ENCODE measurements at regions not wholly inside any gene's neighbourhood (a gene's known extent, or its start where the extent isn't known, plus 50 kb on each side); places are given as distances from the start of the nearest gene placed in this dataset.

DNA sequence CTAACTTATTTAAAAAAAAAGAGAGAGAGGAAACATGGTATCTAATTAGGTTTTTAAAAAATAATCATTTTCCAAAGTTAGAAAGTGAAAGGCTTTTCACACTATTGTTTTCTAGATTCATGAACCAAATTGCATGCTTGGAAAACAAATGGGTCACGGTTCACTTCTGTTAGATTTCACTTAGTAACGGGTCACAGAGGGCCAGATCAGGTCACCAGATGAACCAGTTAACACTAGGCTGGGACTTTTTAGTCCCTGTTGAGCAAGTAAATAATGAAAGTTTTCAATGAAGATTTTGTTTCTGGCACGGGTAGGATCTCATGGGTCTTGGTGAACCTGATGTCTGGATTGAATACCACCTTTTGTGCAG, 207.2 kb upstream of the RFX3 start:
- DNase-seq (ENCODE audit: insufficient read length, low spot score) (no peak), FAIRE-seq (no peak)
- no peak for TF ChIP-seq TAF1 (IDR thresholded peaks at IDR 0.05; ENCODE audit: low read depth, low read length)
- TF ChIP-seq PAX5 (IDR thresholded peaks at IDR 0.05; ENCODE audit: insufficient read depth, low read length, severe bottlenecking) = no peak
- no peak for TF ChIP-seq POU2F2 (IDR thresholded peaks at IDR 0.05; ENCODE audit: low read depth, low read length)
- no peak for TF ChIP-seq POLR2A (IDR thresholded peaks at IDR 0.05; ENCODE audit: low read depth, low read length)
- no peak for TF ChIP-seq SPI1 (IDR thresholded peaks at IDR 0.05; ENCODE audit: low read depth, low read length)

DNA sequence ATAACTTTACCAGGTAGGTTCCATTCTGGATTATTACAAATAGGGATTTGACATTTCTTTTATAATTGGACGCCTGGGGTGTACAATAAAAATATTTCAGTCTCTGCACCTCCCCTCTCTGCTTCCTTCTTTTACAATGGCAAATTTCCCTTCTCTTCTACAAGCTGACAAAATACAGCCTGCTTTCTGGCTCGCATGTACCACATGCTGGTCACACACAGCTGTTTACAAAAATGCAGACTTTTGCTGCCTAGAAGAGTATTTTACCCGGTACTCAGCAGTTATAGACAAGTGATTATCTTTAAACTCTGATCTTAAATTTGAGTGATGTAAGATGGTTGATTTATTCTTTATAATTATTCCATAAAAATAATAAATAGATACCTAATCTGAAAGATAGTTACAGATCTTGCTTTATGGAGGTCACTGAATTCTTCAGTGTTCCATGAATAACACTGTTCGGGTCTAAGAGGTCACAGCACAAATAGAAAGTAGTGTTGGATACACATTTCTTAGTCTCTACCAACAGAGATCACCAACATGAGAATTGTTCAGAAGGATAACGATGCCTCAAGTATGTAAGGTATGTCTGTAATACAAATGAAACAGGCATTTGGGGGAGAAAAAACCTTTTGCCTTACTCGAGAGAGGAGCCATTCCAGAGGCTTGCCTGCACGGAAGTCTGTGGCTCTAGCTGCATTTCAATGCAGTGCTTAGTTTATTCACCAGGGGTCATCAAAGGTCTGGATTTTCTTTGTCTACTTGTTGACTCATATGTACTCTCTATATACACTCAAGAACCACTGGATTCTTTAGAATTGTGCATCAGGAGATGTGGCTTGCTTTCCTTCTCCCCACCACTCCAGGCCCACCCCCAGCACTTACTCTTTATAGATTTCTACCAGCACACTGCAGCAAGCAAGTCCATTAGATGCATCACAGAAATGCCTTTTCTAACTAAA, 206.6 kb upstream of the RFX3 start:
- TF ChIP-seq PAX5 (IDR thresholded peaks at IDR 0.05; ENCODE audit: insufficient read depth, low read length, severe bottlenecking) (no peak), POLR2AphosphoS5 (IDR thresholded peaks at IDR 0.05; ENCODE audit: low read depth, low read length) (no peak), POU2F2 (IDR thresholded peaks at IDR 0.05; ENCODE audit: low read depth, low read length) (no peak), TAF1 (IDR thresholded peaks at IDR 0.05; ENCODE audit: low read depth, low read length) (no peak), SPI1 (IDR thresholded peaks at IDR 0.05; ENCODE audit: low read depth, low read length) (no peak), POLR2A (IDR thresholded peaks at IDR 0.05; ENCODE audit: low read depth, low read length) (no peak)
- peak; percentile 82 for FAIRE-seq
- DNase-seq (ENCODE audit: insufficient read length, low spot score) = peak; percentile 34

DNA sequence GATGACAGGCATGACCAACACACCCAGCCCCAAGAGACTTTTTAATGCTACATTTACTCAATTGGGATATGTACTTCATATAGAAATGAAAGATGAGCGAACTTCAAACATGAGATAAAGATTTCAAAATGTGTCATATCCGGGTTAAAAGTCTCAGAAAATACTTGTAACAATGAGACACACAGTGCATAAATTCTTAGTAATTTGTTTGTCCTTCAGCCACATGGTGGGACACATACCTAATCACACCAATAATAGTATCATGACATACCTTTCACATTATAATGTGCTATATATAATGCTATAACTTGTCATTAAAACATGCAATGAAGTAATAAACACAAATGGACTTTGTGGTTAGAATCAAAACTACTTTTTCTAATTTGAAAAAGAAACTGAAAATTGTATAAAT, 204.7 kb upstream of the RFX3 start:
- FAIRE-seq = no peak
- TF ChIP-seq SPI1 (IDR thresholded peaks at IDR 0.05; ENCODE audit: low read depth, low read length) (no peak), POLR2A (IDR thresholded peaks at IDR 0.05; ENCODE audit: low read depth, low read length) (no peak), POU2F2 (IDR thresholded peaks at IDR 0.05; ENCODE audit: low read depth, low read length) (no peak), POLR2AphosphoS5 (IDR thresholded peaks at IDR 0.05; ENCODE audit: low read depth, low read length) (no peak), PAX5 (IDR thresholded peaks at IDR 0.05; ENCODE audit: insufficient read depth, low read length, severe bottlenecking) (no peak), TAF1 (IDR thresholded peaks at IDR 0.05; ENCODE audit: low read depth, low read length) (no peak)
- DNase-seq (ENCODE audit: insufficient read length, low spot score) = no peak

DNA sequence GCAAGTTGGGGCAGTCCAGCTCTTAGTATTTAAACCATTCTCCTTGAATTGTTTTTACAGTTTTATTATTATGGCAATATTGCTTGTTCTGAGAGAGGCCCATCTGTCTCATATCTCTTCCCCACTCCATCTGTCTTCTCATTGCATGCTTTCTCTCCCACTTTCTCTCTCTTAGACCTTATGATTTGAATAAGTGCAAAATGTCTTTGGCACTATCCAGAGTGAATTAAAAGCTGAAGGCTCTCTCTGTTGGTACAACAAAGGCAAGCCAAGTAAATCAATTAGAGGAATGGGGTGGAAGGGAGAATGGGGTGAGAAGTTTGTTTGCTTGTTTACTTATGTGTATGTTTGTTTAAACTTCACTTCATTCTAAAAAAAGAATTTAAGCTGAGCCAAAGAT, 195.3 kb upstream of the RFX3 start:
- no peak for FAIRE-seq
- DNase-seq (ENCODE audit: insufficient read length, low spot score) = no peak
- TF ChIP-seq POU2F2 (IDR thresholded peaks at IDR 0.05; ENCODE audit: low read depth, low read length) (no peak), POLR2A (IDR thresholded peaks at IDR 0.05; ENCODE audit: low read depth, low read length) (no peak), PAX5 (IDR thresholded peaks at IDR 0.05; ENCODE audit: insufficient read depth, low read length, severe bottlenecking) (no peak), TAF1 (IDR thresholded peaks at IDR 0.05; ENCODE audit: low read depth, low read length) (no peak), POLR2AphosphoS5 (IDR thresholded peaks at IDR 0.05; ENCODE audit: low read depth, low read length) (no peak), SPI1 (IDR thresholded peaks at IDR 0.05; ENCODE audit: low read depth, low read length) (no peak)

DNA sequence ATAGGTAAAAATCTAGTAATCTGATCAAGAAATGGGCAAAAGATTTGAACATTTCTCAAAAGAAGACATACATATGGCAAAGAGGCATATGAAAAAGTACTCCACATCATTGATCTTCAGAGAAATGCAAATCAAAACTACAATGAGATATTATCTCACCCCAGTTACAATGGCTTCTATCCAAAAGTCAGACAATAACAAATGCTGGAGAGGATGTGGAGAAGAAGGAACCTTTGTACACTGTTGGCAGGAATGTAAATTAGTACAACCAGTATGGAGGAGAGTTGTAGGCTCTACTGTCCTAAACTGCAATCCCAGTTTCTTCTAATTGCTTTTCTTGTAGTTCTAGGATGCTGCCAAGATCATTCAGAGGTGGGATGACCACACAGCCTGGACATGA, 193.5 kb upstream of the RFX3 start:
- no peak for TF ChIP-seq PAX5 (IDR thresholded peaks at IDR 0.05; ENCODE audit: insufficient read depth, low read length, severe bottlenecking)
- TF ChIP-seq POLR2AphosphoS5 (IDR thresholded peaks at IDR 0.05; ENCODE audit: low read depth, low read length) = no peak
- TF ChIP-seq POLR2A (IDR thresholded peaks at IDR 0.05; ENCODE audit: low read depth, low read length) = no peak
- TF ChIP-seq POU2F2 (IDR thresholded peaks at IDR 0.05; ENCODE audit: low read depth, low read length) = no peak
- TF ChIP-seq SPI1 (IDR thresholded peaks at IDR 0.05; ENCODE audit: low read depth, low read length) = no peak
- TF ChIP-seq TAF1 (IDR thresholded peaks at IDR 0.05; ENCODE audit: low read depth, low read length) = no peak
- DNase-seq (ENCODE audit: insufficient read length, low spot score) (no peak), FAIRE-seq (no peak)

DNA sequence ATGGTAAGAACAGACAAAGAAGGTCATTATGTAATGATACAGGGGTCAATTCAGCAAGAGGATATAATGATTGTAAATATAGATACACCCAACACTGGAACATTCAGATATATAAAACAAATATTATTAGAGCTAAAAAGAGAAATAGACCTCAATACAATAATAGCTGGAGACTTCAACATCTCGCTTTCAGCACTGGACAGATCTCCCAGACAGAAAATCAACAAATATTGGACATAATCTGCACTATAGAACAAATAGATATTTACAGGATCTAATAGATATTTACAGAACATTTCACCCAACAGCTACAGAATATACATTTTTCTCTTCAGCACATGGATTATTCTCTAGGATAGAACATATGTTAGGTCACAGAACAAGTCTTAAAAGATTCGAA, 190.6 kb upstream of the RFX3 start:
- FAIRE-seq = no peak
- TF ChIP-seq TAF1 (IDR thresholded peaks at IDR 0.05; ENCODE audit: low read depth, low read length) (no peak), POLR2A (IDR thresholded peaks at IDR 0.05; ENCODE audit: low read depth, low read length) (no peak), POU2F2 (IDR thresholded peaks at IDR 0.05; ENCODE audit: low read depth, low read length) (no peak), POLR2AphosphoS5 (IDR thresholded peaks at IDR 0.05; ENCODE audit: low read depth, low read length) (no peak), SPI1 (IDR thresholded peaks at IDR 0.05; ENCODE audit: low read depth, low read length) (no peak), PAX5 (IDR thresholded peaks at IDR 0.05; ENCODE audit: insufficient read depth, low read length, severe bottlenecking) (no peak)
- DNase-seq (ENCODE audit: insufficient read length, low spot score) = no peak

DNA sequence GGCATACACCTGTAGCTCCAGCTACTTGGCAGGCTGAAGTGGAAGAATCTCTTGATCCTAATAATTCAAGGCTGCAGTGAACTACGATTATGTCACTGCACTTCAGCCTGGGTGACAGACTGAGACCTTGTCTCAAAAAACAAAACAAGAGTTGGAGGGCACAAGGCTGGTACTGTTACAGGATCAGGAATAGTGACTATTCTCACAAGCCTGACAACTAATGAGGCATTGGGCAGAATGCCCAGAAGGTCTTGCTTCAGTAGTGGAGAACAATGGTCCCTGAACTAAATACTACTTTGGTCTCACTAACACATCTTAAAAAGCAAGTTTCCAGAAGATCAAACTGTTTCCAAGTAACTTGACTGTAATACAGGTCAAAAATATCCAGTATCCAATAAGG, 182.9 kb upstream of the RFX3 start:
- TF ChIP-seq PAX5 (IDR thresholded peaks at IDR 0.05; ENCODE audit: insufficient read depth, low read length, severe bottlenecking) = no peak
- no peak for TF ChIP-seq SPI1 (IDR thresholded peaks at IDR 0.05; ENCODE audit: low read depth, low read length)
- TF ChIP-seq TAF1 (IDR thresholded peaks at IDR 0.05; ENCODE audit: low read depth, low read length) = no peak
- TF ChIP-seq POLR2AphosphoS5 (IDR thresholded peaks at IDR 0.05; ENCODE audit: low read depth, low read length) = no peak
- no peak for DNase-seq (ENCODE audit: insufficient read length, low spot score)
- no peak for FAIRE-seq

DNA sequence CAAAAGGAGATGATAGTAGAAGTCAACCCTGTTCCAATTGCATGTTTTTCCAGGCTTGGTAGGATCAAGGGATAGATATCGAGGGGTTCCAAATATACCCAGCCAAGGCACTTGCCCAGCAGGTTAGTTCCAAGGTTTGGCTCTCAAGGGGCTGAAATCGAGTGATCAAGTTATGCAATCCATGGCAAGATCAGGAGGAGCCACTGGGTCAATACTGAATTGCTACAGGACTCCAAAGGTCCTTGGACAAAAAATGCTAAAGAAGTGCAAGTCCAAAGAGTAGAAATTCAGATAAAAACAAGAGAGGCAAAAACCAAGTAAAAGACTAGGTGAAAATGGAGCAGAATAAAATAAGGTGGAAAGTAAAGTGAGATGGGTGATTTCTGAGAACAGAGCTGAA, 179.1 kb upstream of the RFX3 start:
- no peak for TF ChIP-seq SPI1 (IDR thresholded peaks at IDR 0.05; ENCODE audit: low read depth, low read length)
- TF ChIP-seq PAX5 (IDR thresholded peaks at IDR 0.05; ENCODE audit: insufficient read depth, low read length, severe bottlenecking) = no peak
- TF ChIP-seq TAF1 (IDR thresholded peaks at IDR 0.05; ENCODE audit: low read depth, low read length) = no peak
- no peak for TF ChIP-seq POLR2AphosphoS5 (IDR thresholded peaks at IDR 0.05; ENCODE audit: low read depth, low read length)
- no peak for FAIRE-seq
- no peak for DNase-seq (ENCODE audit: insufficient read length, low spot score)

DNA sequence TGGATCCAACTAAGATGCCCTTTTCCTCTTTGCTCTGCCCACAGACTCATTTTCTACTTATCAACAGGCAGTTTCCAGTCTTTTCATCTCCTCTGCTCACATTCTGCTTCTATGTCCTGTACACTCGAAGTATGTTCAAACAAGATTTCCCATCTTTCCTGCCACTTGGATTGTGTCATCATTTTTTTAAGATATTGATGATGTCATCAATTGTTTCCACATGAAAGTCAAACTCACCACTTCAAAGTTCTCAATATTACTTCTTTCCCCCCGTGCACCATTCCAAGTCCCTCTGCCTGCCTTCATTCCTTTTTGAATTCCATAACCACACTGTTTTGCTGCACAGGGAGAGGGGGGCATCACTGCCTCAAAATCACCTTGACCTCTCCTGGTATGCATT, 175.0 kb upstream of the RFX3 start:
- FAIRE-seq (no peak), DNase-seq (ENCODE audit: insufficient read length, low spot score) (no peak)
- no peak for TF ChIP-seq PAX5 (IDR thresholded peaks at IDR 0.05; ENCODE audit: insufficient read depth, low read length, severe bottlenecking)
- no peak for TF ChIP-seq POLR2A (IDR thresholded peaks at IDR 0.05; ENCODE audit: low read depth, low read length)
- no peak for TF ChIP-seq POU2F2 (IDR thresholded peaks at IDR 0.05; ENCODE audit: low read depth, low read length)
- no peak for TF ChIP-seq SPI1 (IDR thresholded peaks at IDR 0.05; ENCODE audit: low read depth, low read length)

DNA sequence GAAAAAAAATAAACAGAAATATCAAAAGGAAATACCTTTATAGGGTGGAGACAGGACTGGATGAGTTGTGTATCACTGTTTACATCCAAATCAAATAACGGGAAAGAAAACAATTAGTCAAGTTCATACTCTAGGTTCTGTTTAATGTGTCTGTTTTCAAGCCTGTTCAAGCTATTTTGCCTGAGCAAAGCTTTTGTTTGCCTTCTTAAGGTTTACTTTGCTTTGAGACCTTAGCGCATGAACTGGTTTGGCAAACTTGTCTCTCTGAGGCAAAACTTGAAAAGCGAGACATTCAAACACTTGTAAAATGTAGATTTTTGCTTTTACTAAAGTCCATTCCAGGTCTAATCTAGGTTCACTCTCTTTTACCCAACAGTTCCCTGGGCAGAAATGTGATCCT, 174.1 kb upstream of the RFX3 start:
- TF ChIP-seq POU2F2 (IDR thresholded peaks at IDR 0.05; ENCODE audit: low read depth, low read length) (no peak), SPI1 (IDR thresholded peaks at IDR 0.05; ENCODE audit: low read depth, low read length) (no peak), POLR2A (IDR thresholded peaks at IDR 0.05; ENCODE audit: low read depth, low read length) (no peak), PAX5 (IDR thresholded peaks at IDR 0.05; ENCODE audit: insufficient read depth, low read length, severe bottlenecking) (no peak), TAF1 (IDR thresholded peaks at IDR 0.05; ENCODE audit: low read depth, low read length) (no peak), POLR2AphosphoS5 (IDR thresholded peaks at IDR 0.05; ENCODE audit: low read depth, low read length) (no peak)
- FAIRE-seq (no peak), DNase-seq (ENCODE audit: insufficient read length, low spot score) (no peak)

All from GM12891 (cell line).